ENCODE measurements at regions not wholly inside any gene's neighbourhood (a gene's known extent, or its start where the extent isn't known, plus 50 kb on each side); places are given as distances from the start of the nearest gene placed in this dataset.

GRCh38 chr2:198782734-198783133 is 675.0 kb downstream of the SATB2 start (continued):
- TF ChIP-seq PRDM4 (tag by site-specific recombination; IDR thresholded peaks at IDR 0.05) (no peak), ZNF561 (tag by site-specific recombination; IDR thresholded peaks at IDR 0.05; ENCODE audit: borderline replicate concordance) (no peak), ZNF843 (tag by site-specific recombination; IDR thresholded peaks at IDR 0.05) (no peak), ZNF148 (tag by site-specific recombination; IDR thresholded peaks at IDR 0.05; ENCODE audit: borderline replicate concordance) (no peak), ZNF621 (tag by site-specific recombination; IDR thresholded peaks at IDR 0.05) (no peak), ZNF701 (tag by site-specific recombination; IDR thresholded peaks at IDR 0.05) (no peak), ZNF350 (tag by site-specific recombination; IDR thresholded peaks at IDR 0.05) (no peak)
- TF ChIP-seq, protein P1, sequence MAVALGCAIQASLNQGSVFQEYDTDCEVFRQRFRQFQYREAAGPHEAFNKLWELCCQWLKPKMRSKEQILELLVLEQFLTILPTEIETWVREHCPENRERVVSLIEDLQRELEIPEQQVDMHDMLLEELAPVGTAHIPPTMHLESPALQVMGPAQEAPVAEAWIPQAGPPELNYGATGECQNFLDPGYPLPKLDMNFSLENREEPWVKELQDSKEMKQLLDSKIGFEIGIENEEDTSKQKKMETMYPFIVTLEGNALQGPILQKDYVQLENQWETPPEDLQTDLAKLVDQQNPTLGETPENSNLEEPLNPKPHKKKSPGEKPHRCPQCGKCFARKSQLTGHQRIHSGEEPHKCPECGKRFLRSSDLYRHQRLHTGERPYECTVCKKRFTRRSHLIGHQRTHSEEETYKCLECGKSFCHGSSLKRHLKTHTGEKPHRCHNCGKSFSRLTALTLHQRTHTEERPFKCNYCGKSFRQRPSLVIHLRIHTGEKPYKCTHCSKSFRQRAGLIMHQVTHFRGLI (tag by site-specific recombination; IDR thresholded peaks at IDR 0.05), result no peak
- TF ChIP-seq, protein P2, sequence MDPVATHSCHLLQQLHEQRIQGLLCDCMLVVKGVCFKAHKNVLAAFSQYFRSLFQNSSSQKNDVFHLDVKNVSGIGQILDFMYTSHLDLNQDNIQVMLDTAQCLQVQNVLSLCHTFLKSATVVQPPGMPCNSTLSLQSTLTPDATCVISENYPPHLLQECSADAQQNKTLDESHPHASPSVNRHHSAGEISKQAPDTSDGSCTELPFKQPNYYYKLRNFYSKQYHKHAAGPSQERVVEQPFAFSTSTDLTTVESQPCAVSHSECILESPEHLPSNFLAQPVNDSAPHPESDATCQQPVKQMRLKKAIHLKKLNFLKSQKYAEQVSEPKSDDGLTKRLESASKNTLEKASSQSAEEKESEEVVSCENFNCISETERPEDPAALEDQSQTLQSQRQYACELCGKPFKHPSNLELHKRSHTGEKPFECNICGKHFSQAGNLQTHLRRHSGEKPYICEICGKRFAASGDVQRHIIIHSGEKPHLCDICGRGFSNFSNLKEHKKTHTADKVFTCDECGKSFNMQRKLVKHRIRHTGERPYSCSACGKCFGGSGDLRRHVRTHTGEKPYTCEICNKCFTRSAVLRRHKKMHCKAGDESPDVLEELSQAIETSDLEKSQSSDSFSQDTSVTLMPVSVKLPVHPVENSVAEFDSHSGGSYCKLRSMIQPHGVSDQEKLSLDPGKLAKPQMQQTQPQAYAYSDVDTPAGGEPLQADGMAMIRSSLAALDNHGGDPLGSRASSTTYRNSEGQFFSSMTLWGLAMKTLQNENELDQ (tag by site-specific recombination; IDR thresholded peaks at IDR 0.05; ENCODE audit: low read depth), result no peak

DNA sequence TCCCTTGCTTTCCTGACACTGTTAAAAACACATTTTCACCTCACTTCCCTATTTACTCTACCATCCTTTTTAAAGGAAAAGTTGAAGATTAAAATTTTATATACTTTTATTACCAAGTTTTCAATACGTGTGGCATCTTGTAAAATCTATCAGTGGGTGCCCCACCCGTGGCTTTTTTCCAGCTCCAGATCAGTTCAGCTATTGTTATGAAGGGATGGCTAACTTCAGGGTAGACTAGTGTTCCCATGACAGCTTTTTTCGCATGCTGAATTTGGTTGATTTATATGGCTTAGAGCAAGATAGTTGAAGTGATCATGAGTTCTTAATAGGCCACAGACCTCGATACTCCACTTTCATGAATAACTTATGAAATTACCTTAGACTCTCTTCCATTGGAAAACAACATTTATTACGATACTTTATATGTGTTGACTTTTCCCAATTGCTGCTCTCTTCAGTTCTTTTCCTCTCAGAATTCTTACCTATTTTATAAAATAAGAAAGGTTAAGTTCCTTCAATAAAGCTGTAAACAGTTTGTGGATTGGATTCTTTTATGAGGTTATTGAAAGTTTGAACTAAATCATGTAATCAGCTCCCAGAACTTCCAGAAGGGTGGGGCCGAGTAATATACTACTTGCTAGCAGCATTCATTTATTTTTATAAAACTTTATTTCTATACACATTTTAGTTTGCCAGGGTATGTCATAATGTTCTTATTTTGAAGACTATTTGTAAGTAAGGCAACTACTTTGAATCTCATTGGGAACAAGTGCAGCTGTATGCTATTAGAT is 680.9 kb downstream of the SATB2 start:
- no peaks in the 10 kb centered on the region for H3K4me1 ChIP-seq (ENCODE audit: control insufficient read depth, insufficient read depth, low read length)
- CTCF ChIA-PET, result interaction anchor here (0.6 kb wide), 1 partner anchor 232 kb away, joined by 3 read pairs; no protein-coding TSS in a partner anchor
- TF ChIP-seq ZBTB10 (tag by site-specific recombination; IDR thresholded peaks at IDR 0.05) (no peak), FEZF1 (tag by site-specific recombination; IDR thresholded peaks at IDR 0.05) (no peak), ZNF311 (tag by site-specific recombination; IDR thresholded peaks at IDR 0.05; ENCODE audit: borderline replicate concordance) (no peak), ZEB2 (tag by site-specific recombination; IDR thresholded peaks at IDR 0.05) (no peak), ZNF423 (tag by site-specific recombination; IDR thresholded peaks at IDR 0.05) (no peak), ZNF302 (tag by site-specific recombination; IDR thresholded peaks at IDR 0.05; ENCODE audit: low read depth) (no peak), ZNF248 (tag by site-specific recombination; IDR thresholded peaks at IDR 0.05) (no peak), GLI2 (tag by site-specific recombination; IDR thresholded peaks at IDR 0.05; ENCODE audit: borderline replicate concordance, low read depth) (no peak), ZNF561 (tag by site-specific recombination; IDR thresholded peaks at IDR 0.05; ENCODE audit: borderline replicate concordance) (no peak), ZFP69B (tag by site-specific recombination; IDR thresholded peaks at IDR 0.05) (no peak), ZNF214 (tag by site-specific recombination; IDR thresholded peaks at IDR 0.05; ENCODE audit: borderline replicate concordance) (no peak), ZNF324 (tag by site-specific recombination; IDR thresholded peaks at IDR 0.05) (no peak)
- TF ChIP-seq, protein P3, sequence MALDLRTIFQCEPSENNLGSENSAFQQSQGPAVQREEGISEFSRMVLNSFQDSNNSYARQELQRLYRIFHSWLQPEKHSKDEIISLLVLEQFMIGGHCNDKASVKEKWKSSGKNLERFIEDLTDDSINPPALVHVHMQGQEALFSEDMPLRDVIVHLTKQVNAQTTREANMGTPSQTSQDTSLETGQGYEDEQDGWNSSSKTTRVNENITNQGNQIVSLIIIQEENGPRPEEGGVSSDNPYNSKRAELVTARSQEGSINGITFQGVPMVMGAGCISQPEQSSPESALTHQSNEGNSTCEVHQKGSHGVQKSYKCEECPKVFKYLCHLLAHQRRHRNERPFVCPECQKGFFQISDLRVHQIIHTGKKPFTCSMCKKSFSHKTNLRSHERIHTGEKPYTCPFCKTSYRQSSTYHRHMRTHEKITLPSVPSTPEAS (tag by site-specific recombination; IDR thresholded peaks at IDR 0.05), result no peak

More for the DNA sequence above, 680.9 kb downstream of the SATB2 start:
- POLR2A ChIA-PET, result no interaction called here
- Histone ChIP-seq H3K4me3 (ENCODE audit: low read depth, low read length) (no peak overlapping the region), H3K36me3 (ENCODE audit: control insufficient read depth in 2 of 2, insufficient read depth in 1 of 2, low read length in 2 of 2) (no peaks in the 10 kb centered on the region), H3K27ac (ENCODE audit: extremely low read depth, low read depth, low read length) (no peak overlapping the region), H3K9me3 (ENCODE audit: control insufficient read depth, insufficient read depth, low read depth, low read length) (no peaks in the 10 kb centered on the region)
